CD14-positive monocyte (primary cell): ENCODE measurements at regions not wholly inside any gene's neighbourhood (a gene's known extent, or its start where the extent isn't known, plus 50 kb on each side); places are given as distances from the start of the nearest gene placed in this dataset.

ENCODE experiments used
- DNase-seq, 3 donors: peaks; one replicate each; pipeline ENCODE4 v3.0.0-alpha.2; 2011 to 2022
- H2AFZ ChIP-seq: 2 replicates; pipeline ENCODE4 v1.6.0; 2012; ENCODE audit warnings: mild to moderate bottlenecking, low read depth, low read length, inconsistent platforms; ENCODE audit not compliant: insufficient read depth, poor library complexity, severe bottlenecking
- H3K27ac ChIP-seq, 2 donors: 1 replicate in 1 of 2; 2 replicates in 1 of 2; pipeline ENCODE4 v1.5.1; 2012 to 2013; ENCODE audit warnings: low read length in 2 of 2, control low read depth in 1 of 2, inconsistent platforms in 1 of 2, low read depth in 1 of 2, mild to moderate bottlenecking in 1 of 2
- H3K27me3 ChIP-seq, 2 donors: one replicate each; pipeline versions ENCODE4 v1.6.0 to v1.6.1; 2011 to 2013; ENCODE audit warnings: low read length in 2 of 2; ENCODE audit not compliant: control insufficient read depth in 2 of 2, insufficient read depth in 2 of 2
- H3K36me3 ChIP-seq, 2 donors: replicated peaks in 1 of 2; 1 replicate in 1 of 2; 2 replicates in 1 of 2; pipeline versions ENCODE4 v1.5.1 to v1.6.1; 2012 to 2013; ENCODE audit warnings: low read length in 2 of 2, control low read depth in 1 of 2, inconsistent platforms in 1 of 2, mild to moderate bottlenecking in 1 of 2; ENCODE audit not compliant: insufficient read depth in 2 of 2, control insufficient read depth in 1 of 2
- H3K4me1 ChIP-seq, 2 donors: 1 replicate in 1 of 2; 2 replicates in 1 of 2; pipeline versions ENCODE4 v1.5.1 to v1.6.1; 2012 to 2013; ENCODE audit warnings: low read length in 2 of 2, control low read depth in 1 of 2, inconsistent platforms in 1 of 2, mild to moderate bottlenecking in 1 of 2, moderate library complexity in 1 of 2; ENCODE audit not compliant: insufficient read depth in 2 of 2, control insufficient read depth in 1 of 2
- H3K4me2 ChIP-seq: replicated peaks from 2 replicates; pipeline ENCODE3; 2012; ENCODE audit warnings: low read length, moderate library complexity, mild to moderate bottlenecking; ENCODE audit not compliant: poor library complexity, severe bottlenecking; ENCODE audit errors: extremely low read depth
- H3K4me3 ChIP-seq, 3 experiments: fragments of 200-600 bp in 1 of 3; sonication (generic) in 1 of 3; replicated peaks in 1 of 3; 1 replicate in 2 of 3; 2 replicates in 1 of 3; pipeline ENCODE4 v1.5.1; 2011 to 2013; ENCODE audit warnings: low read length in 3 of 3, mild to moderate bottlenecking in 3 of 3, control low read depth in 2 of 3, low read depth in 2 of 3, inconsistent platforms in 1 of 3, moderate library complexity in 1 of 3
- H3K79me2 ChIP-seq: 2 replicates; pipeline ENCODE4 v1.6.0; 2012; ENCODE audit warnings: mild to moderate bottlenecking, control low read depth, inconsistent platforms, low read length, moderate library complexity; ENCODE audit not compliant: insufficient read depth
- H3K9ac ChIP-seq: 2 replicates; pipeline ENCODE4 v1.6.0; 2017; ENCODE audit warnings: low read length, mild to moderate bottlenecking; ENCODE audit not compliant: insufficient read depth, poor library complexity, severe bottlenecking
- H3K9me3 ChIP-seq, 2 donors: replicated peaks in 1 of 2; 1 replicate in 1 of 2; 2 replicates in 1 of 2; pipeline versions ENCODE4 v1.5.1 to v1.6.1; 2012 to 2013; ENCODE audit warnings: low read length in 2 of 2, control low read depth in 1 of 2; ENCODE audit not compliant: control insufficient read depth in 1 of 2, insufficient read depth in 1 of 2
- H4K20me1 ChIP-seq: 2 replicates; pipeline ENCODE4 v1.6.0; 2012; ENCODE audit warnings: mild to moderate bottlenecking, low read length, control low read depth, moderate library complexity; ENCODE audit not compliant: insufficient read depth
- H3K27ac Mint-ChIP-seq, 7 donors: one replicate each; pipeline ENCODE4 v1.8.0; 2020; ENCODE audit warnings: mild to moderate bottlenecking in 7 of 7, mixed read lengths in 7 of 7, moderate library complexity in 6 of 7, inconsistent platforms in 2 of 7
- H3K27me3 Mint-ChIP-seq, 3 donors: one replicate each; pipeline ENCODE4 v1.8.0; 2021 to 2022; ENCODE audit warnings: low read depth in 3 of 3, mild to moderate bottlenecking in 3 of 3, mixed read lengths in 3 of 3, moderate library complexity in 3 of 3, inconsistent platforms in 1 of 3
- H3K36me3 Mint-ChIP-seq, 2 donors: one replicate each; pipeline ENCODE4 v1.8.0; 2020; ENCODE audit warnings: mixed read lengths in 2 of 2, inconsistent platforms in 1 of 2, mild to moderate bottlenecking in 1 of 2
- H3K4me1 Mint-ChIP-seq: one replicate; pipeline ENCODE4 v1.8.0; 2020; ENCODE audit warnings: mild to moderate bottlenecking, mixed read lengths
- H3K4me3 Mint-ChIP-seq, 2 donors: one replicate each; pipeline ENCODE4 v1.8.0; 2020; ENCODE audit warnings: mild to moderate bottlenecking in 2 of 2, mixed read lengths in 2 of 2, moderate library complexity in 1 of 2
- H3K9me3 Mint-ChIP-seq, 7 donors: one replicate each; pipeline ENCODE4 v1.8.0; 2020 to 2022; ENCODE audit warnings: mixed read lengths in 7 of 7, mild to moderate bottlenecking in 6 of 7, moderate library complexity in 6 of 7, inconsistent platforms in 2 of 7
- WGBS: methylation state at CpG from one replicate; pipeline ENCODE4 v1.1.5; 2013; ENCODE audit warnings: missing lambda C conversion rate; ENCODE audit not compliant: insufficient coverage; 5-methylcytosine and 5-hydroxymethylcytosine counted together
- intact Hi-C, 2 donors: fragments of 100-400 bp; cut with micrococcal nuclease; formaldehyde crosslinking; loops; one replicate each; pipeline versions ENCODE4 v1.15.0 to v1.15.1; 2023
- TF ChIP-seq, protein P1 (sequence below): fragments of 200-600 bp; IDR thresholded peaks from one replicate; pipeline ENCODE4 v1.8.0; 2022; ENCODE audit warnings: antibody characterized with exemption, mild to moderate bottlenecking

DNA sequence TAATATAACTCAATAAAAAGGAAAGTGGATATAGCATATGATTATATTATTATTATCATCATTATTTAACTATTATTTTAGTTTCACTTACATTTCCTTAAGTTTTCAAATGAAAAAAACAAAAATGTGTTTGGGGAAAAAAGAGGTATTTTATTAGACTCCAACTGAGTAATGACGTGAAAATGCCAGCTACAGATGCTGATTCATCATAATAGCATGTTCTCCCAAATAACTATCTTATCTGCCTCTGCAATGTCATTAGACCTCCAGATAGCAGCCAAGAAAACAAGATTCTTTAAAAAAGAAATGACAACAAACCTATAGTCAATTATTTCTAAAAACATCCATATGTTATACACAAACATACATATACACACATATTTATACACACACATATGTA is 1071.9 kb upstream of the TMPRSS15 start:
- H3K4me1 ChIP-seq, result no peaks in the 10 kb centered on the region
- no peak overlapping the region for H3K9ac ChIP-seq
- H3K4me2 ChIP-seq, result no peak overlapping the region
- intact Hi-C loops, result no loop called here
- no peak overlapping the region for H3K4me3 Mint-ChIP-seq
- H4K20me1 ChIP-seq, result no peaks in the 10 kb centered on the region
- H3K79me2 ChIP-seq, result no peaks in the 10 kb centered on the region
- WGBS, result no CpG with 5 or more reads among the region's 1 CpG
- H3K36me3 Mint-ChIP-seq, result no peaks in the 10 kb centered on the region
- no peaks in the 10 kb centered on the region for H3K36me3 ChIP-seq
- H3K27me3 ChIP-seq, result no peaks in the 10 kb centered on the region
- TF ChIP-seq, protein P1, sequence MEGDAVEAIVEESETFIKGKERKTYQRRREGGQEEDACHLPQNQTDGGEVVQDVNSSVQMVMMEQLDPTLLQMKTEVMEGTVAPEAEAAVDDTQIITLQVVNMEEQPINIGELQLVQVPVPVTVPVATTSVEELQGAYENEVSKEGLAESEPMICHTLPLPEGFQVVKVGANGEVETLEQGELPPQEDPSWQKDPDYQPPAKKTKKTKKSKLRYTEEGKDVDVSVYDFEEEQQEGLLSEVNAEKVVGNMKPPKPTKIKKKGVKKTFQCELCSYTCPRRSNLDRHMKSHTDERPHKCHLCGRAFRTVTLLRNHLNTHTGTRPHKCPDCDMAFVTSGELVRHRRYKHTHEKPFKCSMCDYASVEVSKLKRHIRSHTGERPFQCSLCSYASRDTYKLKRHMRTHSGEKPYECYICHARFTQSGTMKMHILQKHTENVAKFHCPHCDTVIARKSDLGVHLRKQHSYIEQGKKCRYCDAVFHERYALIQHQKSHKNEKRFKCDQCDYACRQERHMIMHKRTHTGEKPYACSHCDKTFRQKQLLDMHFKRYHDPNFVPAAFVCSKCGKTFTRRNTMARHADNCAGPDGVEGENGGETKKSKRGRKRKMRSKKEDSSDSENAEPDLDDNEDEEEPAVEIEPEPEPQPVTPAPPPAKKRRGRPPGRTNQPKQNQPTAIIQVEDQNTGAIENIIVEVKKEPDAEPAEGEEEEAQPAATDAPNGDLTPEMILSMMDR, result no peak
- H3K9me3 ChIP-seq, result peaks cover 20 to 42% of the 10 kb centered on the region in 2 donors
- H3K27ac ChIP-seq, result no peak overlapping the region
- no peak overlapping the region for H3K4me3 ChIP-seq
- H3K9me3 Mint-ChIP-seq, result peaks cover 9 to 33% (median 16%) of the 10 kb centered on the region in 7 donors
- H3K27ac Mint-ChIP-seq, result no peak overlapping the region
- no peaks in the 10 kb centered on the region for H3K4me1 Mint-ChIP-seq
- no peaks in the 10 kb centered on the region for H3K27me3 Mint-ChIP-seq
- DNase-seq, result no peak
- H2AFZ ChIP-seq, result no peak overlapping the region

DNA sequence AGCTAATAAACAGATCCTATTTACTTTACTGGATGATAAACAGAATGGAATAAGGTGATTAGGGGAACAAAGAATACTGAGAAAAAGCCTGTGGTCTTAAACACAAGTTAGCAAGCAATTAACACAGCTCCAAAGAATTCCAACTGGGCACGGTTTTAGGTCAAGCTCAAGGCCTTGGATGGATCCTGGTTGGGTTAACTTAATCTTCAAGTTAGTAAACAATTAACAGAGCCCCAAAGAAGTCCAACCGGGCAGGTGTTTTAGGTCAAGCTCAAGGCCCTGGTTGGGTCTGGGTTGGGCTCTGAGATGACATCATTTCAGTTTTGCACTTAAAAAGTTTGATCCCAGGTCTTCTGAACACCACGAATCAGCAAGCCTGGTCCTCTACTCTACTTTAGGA is 1086.3 kb upstream of the TMPRSS15 start:
- no peaks in the 10 kb centered on the region for H3K36me3 ChIP-seq
- TF ChIP-seq, protein P1, result no peak
- no peak for DNase-seq
- H3K4me2 ChIP-seq, result no peak overlapping the region
- H4K20me1 ChIP-seq, result no peaks in the 10 kb centered on the region
- H3K36me3 Mint-ChIP-seq, result no peaks in the 10 kb centered on the region
- intact Hi-C loops, result no loop called here
- H3K4me1 ChIP-seq, result no peaks in the 10 kb centered on the region
- H3K27ac ChIP-seq, result no peak overlapping the region
- whole genome bisulfite sequencing, result 80% methylated on average over 1 of the region's 3 CpGs
- no peak overlapping the region for H3K27ac Mint-ChIP-seq
- no peak overlapping the region for H2AFZ ChIP-seq
- H3K9me3 Mint-ChIP-seq, result peaks cover 2 to 17% (median 4%) of the 10 kb centered on the region in 7 donors
- no peaks in the 10 kb centered on the region for H3K27me3 ChIP-seq
- H3K27me3 Mint-ChIP-seq, result peaks cover 0 to 4% (median 0%) of the 10 kb centered on the region in 3 donors
- no peak overlapping the region for H3K9ac ChIP-seq
- H3K4me1 Mint-ChIP-seq, result peaks cover 2% of the 10 kb centered on the region
- H3K4me3 ChIP-seq, result no peak overlapping the region
- no peak overlapping the region for H3K4me3 Mint-ChIP-seq
- H3K9me3 ChIP-seq, result no peaks in the 10 kb centered on the region
- H3K79me2 ChIP-seq, result no peaks in the 10 kb centered on the region
